NCI-H524 (cell line): ENCODE measurements at regions not wholly inside any gene's neighbourhood (a gene's known extent, or its start where the extent isn't known, plus 50 kb on each side); places are given as distances from the start of the nearest gene placed in this dataset.
"Not testable (repeated sequence)": the region's sequence is repeated elsewhere in the genome, so short reads cannot be mapped to it uniquely, and the experiment has no call there.

ENCODE experiments used
- DNase-seq, 2 experiments: peaks; one replicate each; lab custom pipeline; 2025; lab: John Stamatoyannopoulos, UW

- no peak for DNase-seq
Observed at GRCh38 chr4:186979961-186980745, 256.5 kb upstream of the FAT1 start.

- DNase-seq = no peak
Observed at GRCh38 chr4:186981161-186981560, 257.5 kb upstream of the FAT1 start.

GRCh38 chr4:186982160-186982559 lies 258.5 kb upstream of the FAT1 start:
- no peak for DNase-seq

GRCh38 chr4:186984105-186984644 lies 260.5 kb upstream of the FAT1 start:
- DNase-seq = peak in 1 of 2 experiments; percentile 66

GRCh38 chr4:186999686-187000085 lies 276.0 kb upstream of the FAT1 start:
- no peak for DNase-seq

GRCh38 chr4:187000281-187000680 lies 276.6 kb upstream of the FAT1 start:
- DNase-seq = no peak

- DNase-seq = not testable (repeated sequence)
Observed at GRCh38 chr4:187002133-187002532, 278.5 kb upstream of the FAT1 start.

GRCh38 chr4:187004628-187005027 lies 281.0 kb upstream of the FAT1 start:
- no peak for DNase-seq

- DNase-seq = no peak
Observed at GRCh38 chr4:187006189-187006618, 282.5 kb upstream of the FAT1 start.

GRCh38 chr4:187010052-187010451 lies 286.4 kb upstream of the FAT1 start:
- DNase-seq = no peak

GRCh38 chr4:187016101-187016500 lies 292.4 kb upstream of the FAT1 start:
- DNase-seq = no peak

- DNase-seq = peak in 1 of 2 experiments; percentile 26
Observed at GRCh38 chr4:187017147-187017546, 293.5 kb upstream of the FAT1 start.

GRCh38 chr4:187019896-187020295 lies 296.2 kb upstream of the FAT1 start:
- no peak for DNase-seq

GRCh38 chr4:187020676-187021075 lies 297.0 kb upstream of the FAT1 start:
- no peak for DNase-seq

- no peak for DNase-seq
Observed at GRCh38 chr4:187021436-187022205, 298.0 kb upstream of the FAT1 start.

GRCh38 chr4:187027272-187027671 lies 303.6 kb upstream of the FAT1 start:
- peak in 1 of 2 experiments; percentile 40 for DNase-seq

- DNase-seq = no peak
Observed at GRCh38 chr4:187042251-187042650, 318.6 kb upstream of the FAT1 start.

- no peak for DNase-seq
Observed at GRCh38 chr4:187046471-187046870, 322.8 kb upstream of the FAT1 start.

GRCh38 chr4:187059021-187059420 lies 335.4 kb upstream of the FAT1 start:
- no peak for DNase-seq

- DNase-seq = no peak
Observed at GRCh38 chr4:187059895-187060294, 336.2 kb upstream of the FAT1 start.

- DNase-seq = no peak
Observed at GRCh38 chr4:187060551-187060950, 336.9 kb upstream of the FAT1 start.

GRCh38 chr4:187063251-187063650 lies 339.6 kb upstream of the FAT1 start:
- no peak for DNase-seq

- DNase-seq = no peak
Observed at GRCh38 chr4:187064033-187064432, 340.4 kb upstream of the FAT1 start.
